ENCODE measurements at regions not wholly inside any gene's neighbourhood (a gene's known extent, or its start where the extent isn't known, plus 50 kb on each side); places are given as distances from the start of the nearest gene placed in this dataset.

DNA sequence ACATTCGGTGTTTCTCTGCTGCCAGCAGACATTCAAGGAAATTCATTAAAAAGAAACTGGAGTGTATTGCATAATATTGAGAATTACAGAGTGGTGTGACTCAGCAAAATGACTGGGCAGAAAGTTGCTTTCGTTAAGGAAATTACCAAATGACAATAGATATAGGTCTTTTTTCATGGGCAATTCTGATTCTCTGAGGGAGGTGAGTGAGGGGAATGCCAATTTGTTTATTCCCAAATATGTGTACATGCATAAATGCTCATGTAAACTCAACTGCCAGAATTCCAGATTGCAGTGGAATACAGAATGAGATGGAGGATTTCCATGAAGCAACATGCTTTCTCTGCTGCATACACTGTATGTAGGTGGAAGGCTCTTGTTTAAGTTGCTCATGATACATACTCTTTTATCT lies 1730.1 kb downstream of the SLITRK5 start:
- TF ChIP-seq, protein P1, sequence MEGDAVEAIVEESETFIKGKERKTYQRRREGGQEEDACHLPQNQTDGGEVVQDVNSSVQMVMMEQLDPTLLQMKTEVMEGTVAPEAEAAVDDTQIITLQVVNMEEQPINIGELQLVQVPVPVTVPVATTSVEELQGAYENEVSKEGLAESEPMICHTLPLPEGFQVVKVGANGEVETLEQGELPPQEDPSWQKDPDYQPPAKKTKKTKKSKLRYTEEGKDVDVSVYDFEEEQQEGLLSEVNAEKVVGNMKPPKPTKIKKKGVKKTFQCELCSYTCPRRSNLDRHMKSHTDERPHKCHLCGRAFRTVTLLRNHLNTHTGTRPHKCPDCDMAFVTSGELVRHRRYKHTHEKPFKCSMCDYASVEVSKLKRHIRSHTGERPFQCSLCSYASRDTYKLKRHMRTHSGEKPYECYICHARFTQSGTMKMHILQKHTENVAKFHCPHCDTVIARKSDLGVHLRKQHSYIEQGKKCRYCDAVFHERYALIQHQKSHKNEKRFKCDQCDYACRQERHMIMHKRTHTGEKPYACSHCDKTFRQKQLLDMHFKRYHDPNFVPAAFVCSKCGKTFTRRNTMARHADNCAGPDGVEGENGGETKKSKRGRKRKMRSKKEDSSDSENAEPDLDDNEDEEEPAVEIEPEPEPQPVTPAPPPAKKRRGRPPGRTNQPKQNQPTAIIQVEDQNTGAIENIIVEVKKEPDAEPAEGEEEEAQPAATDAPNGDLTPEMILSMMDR (IDR thresholded peaks at IDR 0.05), result no peak
- TF ChIP-seq POLR2AphosphoS5 (IDR thresholded peaks at IDR 0.05) (no peak), EP300 (IDR thresholded peaks at IDR 0.05; ENCODE audit: low read depth) (no peak)
